ENCODE measurements at regions not wholly inside any gene's neighbourhood (a gene's known extent, or its start where the extent isn't known, plus 50 kb on each side); places are given as distances from the start of the nearest gene placed in this dataset.
A peak's percentile ranks its signal among the peaks of the same experiment; 100 is the strongest.
"Not testable (repeated sequence)": the region's sequence is repeated elsewhere in the genome, so short reads cannot be mapped to it uniquely, and the experiment has no call there.

- DNase-seq (ENCODE audit: low read depth) = no peak
Observed at GRCh38 chr2:234558642-234559041, 61.8 kb upstream of the ARL4C start.

GRCh38 chr2:234556848-234557573, 60.1 kb upstream of the ARL4C start:
- no peak for DNase-seq (ENCODE audit: low read depth)

GRCh38 chr2:234555616-234556249, 58.9 kb upstream of the ARL4C start:
- no peak for DNase-seq (ENCODE audit: low read depth)

- DNase-seq (ENCODE audit: low read depth) = no peak
Observed at GRCh38 chr2:234555161-234555560, 58.3 kb upstream of the ARL4C start.

GRCh38 chr2:234553223-234553622, 56.3 kb upstream of the ARL4C start:
- DNase-seq (ENCODE audit: low read depth) = not testable (repeated sequence)

- DNase-seq (ENCODE audit: low read depth) = peak; percentile 52
Observed at GRCh38 chr2:234550511-234551107, 53.7 kb upstream of the ARL4C start.

- no peak for DNase-seq (ENCODE audit: low read depth)
Observed at GRCh38 chr2:234550056-234550455, 53.2 kb upstream of the ARL4C start.

GRCh38 chr2:234548695-234549420, 52.0 kb upstream of the ARL4C start:
- DNase-seq (ENCODE audit: low read depth) = no peak

GRCh38 chr2:234546770-234547169, 49.9 kb upstream of the ARL4C start:
- no peak for DNase-seq (ENCODE audit: low read depth)
